PFSK-1 (cell line): ENCODE measurements at regions not wholly inside any gene's neighbourhood (a gene's known extent, or its start where the extent isn't known, plus 50 kb on each side); places are given as distances from the start of the nearest gene placed in this dataset.

ENCODE experiments used
- FOXP2 ChIP-seq: optimal IDR thresholded peaks from 2 replicates; pipeline ENCODE3; 2011; ENCODE audit warnings: borderline replicate concordance, control low read depth, inconsistent platforms; ENCODE audit not compliant: insufficient read depth; ENCODE audit errors: extremely low read length, extremely low read depth
- POLR2AphosphoS5 ChIP-seq: IDR thresholded peaks from 2 replicates; pipeline ENCODE4 v1.6.1; 2012; ENCODE audit warnings: low read depth, mild to moderate bottlenecking, control low read depth, low read length, moderate library complexity
- SIN3A ChIP-seq: IDR thresholded peaks from 2 replicates; pipeline ENCODE4 v1.6.1; 2012; ENCODE audit warnings: mild to moderate bottlenecking, low read length, moderate library complexity, borderline replicate concordance; ENCODE audit not compliant: insufficient read depth
- TAF1 ChIP-seq: IDR thresholded peaks from 2 replicates; pipeline ENCODE4 v1.6.1; 2012; ENCODE audit warnings: low read length, control low read depth, borderline replicate concordance; ENCODE audit not compliant: insufficient read depth
- TF ChIP-seq, protein P1 (sequence below), 2 experiments: IDR thresholded peaks; 2 replicates each; pipeline versions ENCODE4 v1.6.1 to v1.8.0; 2011 to 2012; ENCODE audit warnings: low read depth in 2 of 2, low read length in 2 of 2, control low read depth in 1 of 2, inconsistent platforms in 1 of 2, mild to moderate bottlenecking in 1 of 2, moderate library complexity in 1 of 2; ENCODE audit not compliant: insufficient read depth in 1 of 2

DNA sequence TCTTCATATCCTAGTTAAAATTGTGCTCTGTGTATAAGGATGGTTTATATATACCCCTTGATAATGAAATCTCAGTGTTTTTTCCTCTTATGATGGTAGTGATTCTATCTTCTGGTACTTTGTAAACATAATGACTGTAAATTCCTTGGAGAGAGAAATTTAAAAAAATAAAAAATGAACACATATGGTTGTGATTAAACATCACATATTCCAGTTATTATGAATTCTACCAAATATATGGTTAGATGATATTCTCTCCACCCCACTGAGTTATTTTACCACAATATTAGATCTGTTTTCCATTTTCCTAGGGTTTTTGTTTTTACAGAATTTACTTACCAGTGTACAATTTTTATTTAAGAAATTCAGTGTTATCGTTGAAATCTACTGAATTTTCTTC lies 481.9 kb upstream of the NOVA1 start:
- TF ChIP-seq POLR2AphosphoS5 (no peak), TAF1 (no peak), FOXP2 (no peak), SIN3A (no peak)
- TF ChIP-seq, protein P1, sequence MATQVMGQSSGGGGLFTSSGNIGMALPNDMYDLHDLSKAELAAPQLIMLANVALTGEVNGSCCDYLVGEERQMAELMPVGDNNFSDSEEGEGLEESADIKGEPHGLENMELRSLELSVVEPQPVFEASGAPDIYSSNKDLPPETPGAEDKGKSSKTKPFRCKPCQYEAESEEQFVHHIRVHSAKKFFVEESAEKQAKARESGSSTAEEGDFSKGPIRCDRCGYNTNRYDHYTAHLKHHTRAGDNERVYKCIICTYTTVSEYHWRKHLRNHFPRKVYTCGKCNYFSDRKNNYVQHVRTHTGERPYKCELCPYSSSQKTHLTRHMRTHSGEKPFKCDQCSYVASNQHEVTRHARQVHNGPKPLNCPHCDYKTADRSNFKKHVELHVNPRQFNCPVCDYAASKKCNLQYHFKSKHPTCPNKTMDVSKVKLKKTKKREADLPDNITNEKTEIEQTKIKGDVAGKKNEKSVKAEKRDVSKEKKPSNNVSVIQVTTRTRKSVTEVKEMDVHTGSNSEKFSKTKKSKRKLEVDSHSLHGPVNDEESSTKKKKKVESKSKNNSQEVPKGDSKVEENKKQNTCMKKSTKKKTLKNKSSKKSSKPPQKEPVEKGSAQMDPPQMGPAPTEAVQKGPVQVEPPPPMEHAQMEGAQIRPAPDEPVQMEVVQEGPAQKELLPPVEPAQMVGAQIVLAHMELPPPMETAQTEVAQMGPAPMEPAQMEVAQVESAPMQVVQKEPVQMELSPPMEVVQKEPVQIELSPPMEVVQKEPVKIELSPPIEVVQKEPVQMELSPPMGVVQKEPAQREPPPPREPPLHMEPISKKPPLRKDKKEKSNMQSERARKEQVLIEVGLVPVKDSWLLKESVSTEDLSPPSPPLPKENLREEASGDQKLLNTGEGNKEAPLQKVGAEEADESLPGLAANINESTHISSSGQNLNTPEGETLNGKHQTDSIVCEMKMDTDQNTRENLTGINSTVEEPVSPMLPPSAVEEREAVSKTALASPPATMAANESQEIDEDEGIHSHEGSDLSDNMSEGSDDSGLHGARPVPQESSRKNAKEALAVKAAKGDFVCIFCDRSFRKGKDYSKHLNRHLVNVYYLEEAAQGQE (IDR thresholded peaks at IDR 0.05; ENCODE audit: insufficient read depth in 1 of 2, low read depth in 2 of 2, low read length in 2 of 2): no peak
